ENCODE measurements at regions not wholly inside any gene's neighbourhood (a gene's known extent, or its start where the extent isn't known, plus 50 kb on each side); places are given as distances from the start of the nearest gene placed in this dataset.

DNA sequence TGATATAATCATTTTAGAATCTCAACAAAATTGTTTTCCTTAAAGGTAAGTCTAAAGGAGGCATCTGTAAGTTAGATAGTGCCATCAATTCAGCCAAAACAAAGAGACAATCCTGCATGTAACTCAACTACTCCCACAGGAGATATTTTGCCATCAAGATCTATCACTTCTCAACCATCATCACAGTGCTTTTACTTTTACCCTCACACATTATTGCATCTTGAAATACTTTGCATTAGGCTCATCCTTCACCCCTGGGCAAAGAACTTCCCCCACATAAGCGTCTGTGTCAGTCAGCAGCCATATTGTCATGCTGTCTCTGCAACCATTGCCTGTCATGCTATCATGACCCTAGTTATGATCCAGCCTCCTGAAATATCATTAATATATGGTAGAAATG, 54.9 kb upstream of the NLGN1 start:
- H3K36me3 ChIP-seq (ENCODE audit: control insufficient read depth, insufficient read depth, low read length): no peaks in the 10 kb centered on the region
- no peaks in the 10 kb centered on the region for H4K20me1 ChIP-seq (ENCODE audit: control insufficient read depth, extremely low read depth, insufficient read depth, low read length)
- H3K9ac ChIP-seq (ENCODE audit: insufficient read depth, low read length): no peak overlapping the region
- no peak overlapping the region for H3K4me3 ChIP-seq (replicated peaks in 1 of 4; ENCODE audit: control extremely low read depth in 1 of 4, insufficient read depth in 1 of 4, low read depth in 3 of 4, low read length in 4 of 4)
- no peaks in the 10 kb centered on the region for H3K9me3 ChIP-seq (ENCODE audit: control insufficient read depth, insufficient read depth, low read depth, low read length)
- DNase-seq (ENCODE audit: low read depth in 2 of 2): no peak
- no peak overlapping the region for H3K27ac ChIP-seq (ENCODE audit: insufficient read depth, low read length)
- no peak overlapping the region for H2AFZ ChIP-seq (ENCODE audit: low read length)
- H3K4me1 ChIP-seq (ENCODE audit: control insufficient read depth, extremely low read depth, insufficient read depth, low read length): no peaks in the 10 kb centered on the region
- H3K4me2 ChIP-seq (ENCODE audit: extremely low read depth, insufficient read depth, low read length): no peak overlapping the region
- H3K79me2 ChIP-seq (ENCODE audit: control insufficient read depth, insufficient read depth, low read length): no peaks in the 10 kb centered on the region
- H3K27me3 ChIP-seq (ENCODE audit: control insufficient read depth, insufficient read depth, low read length): no peaks in the 10 kb centered on the region
- TF ChIP-seq EZH2 (IDR thresholded peaks at IDR 0.05; ENCODE audit: low read length, missing control alignments): no peak
- TF ChIP-seq, protein P1, sequence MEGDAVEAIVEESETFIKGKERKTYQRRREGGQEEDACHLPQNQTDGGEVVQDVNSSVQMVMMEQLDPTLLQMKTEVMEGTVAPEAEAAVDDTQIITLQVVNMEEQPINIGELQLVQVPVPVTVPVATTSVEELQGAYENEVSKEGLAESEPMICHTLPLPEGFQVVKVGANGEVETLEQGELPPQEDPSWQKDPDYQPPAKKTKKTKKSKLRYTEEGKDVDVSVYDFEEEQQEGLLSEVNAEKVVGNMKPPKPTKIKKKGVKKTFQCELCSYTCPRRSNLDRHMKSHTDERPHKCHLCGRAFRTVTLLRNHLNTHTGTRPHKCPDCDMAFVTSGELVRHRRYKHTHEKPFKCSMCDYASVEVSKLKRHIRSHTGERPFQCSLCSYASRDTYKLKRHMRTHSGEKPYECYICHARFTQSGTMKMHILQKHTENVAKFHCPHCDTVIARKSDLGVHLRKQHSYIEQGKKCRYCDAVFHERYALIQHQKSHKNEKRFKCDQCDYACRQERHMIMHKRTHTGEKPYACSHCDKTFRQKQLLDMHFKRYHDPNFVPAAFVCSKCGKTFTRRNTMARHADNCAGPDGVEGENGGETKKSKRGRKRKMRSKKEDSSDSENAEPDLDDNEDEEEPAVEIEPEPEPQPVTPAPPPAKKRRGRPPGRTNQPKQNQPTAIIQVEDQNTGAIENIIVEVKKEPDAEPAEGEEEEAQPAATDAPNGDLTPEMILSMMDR (conservative IDR thresholded peaks at IDR 0.05 in 1 of 2, IDR thresholded peaks at IDR 0.05 in 1 of 2; ENCODE audit: low read depth in 1 of 2, low read length in 2 of 2): no peak

DNA sequence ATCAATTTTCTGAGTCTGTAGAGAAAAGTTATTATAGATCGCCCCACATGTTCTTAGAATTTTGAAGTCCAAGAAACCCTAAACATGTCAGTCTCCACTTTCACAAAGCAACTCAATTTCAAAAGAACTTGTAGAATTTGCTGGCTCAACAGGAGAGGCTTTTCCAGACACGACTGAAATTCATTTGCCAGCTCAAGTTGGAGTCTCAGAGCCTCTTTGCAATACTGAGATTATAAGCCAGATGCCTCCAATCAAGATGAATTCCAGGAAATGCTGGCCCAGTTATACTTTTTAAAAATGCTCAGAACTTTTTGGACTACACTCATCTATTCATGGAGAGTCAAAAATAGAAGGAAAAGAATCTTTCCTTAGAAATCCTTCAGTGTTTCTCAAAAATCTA, 56.9 kb upstream of the NLGN1 start:
- Histone ChIP-seq H3K9ac (ENCODE audit: insufficient read depth, low read length) (no peak overlapping the region), H3K27me3 (ENCODE audit: control insufficient read depth, insufficient read depth, low read length) (no peaks in the 10 kb centered on the region), H3K9me3 (ENCODE audit: control insufficient read depth, insufficient read depth, low read depth, low read length) (no peaks in the 10 kb centered on the region), H4K20me1 (ENCODE audit: control insufficient read depth, extremely low read depth, insufficient read depth, low read length) (no peaks in the 10 kb centered on the region), H2AFZ (ENCODE audit: low read length) (no peak overlapping the region), H3K4me1 (ENCODE audit: control insufficient read depth, extremely low read depth, insufficient read depth, low read length) (no peaks in the 10 kb centered on the region), H3K79me2 (ENCODE audit: control insufficient read depth, insufficient read depth, low read length) (no peaks in the 10 kb centered on the region), H3K27ac (ENCODE audit: insufficient read depth, low read length) (no peak overlapping the region), H3K4me2 (ENCODE audit: extremely low read depth, insufficient read depth, low read length) (no peak overlapping the region), H3K36me3 (ENCODE audit: control insufficient read depth, insufficient read depth, low read length) (no peaks in the 10 kb centered on the region), H3K4me3 (replicated peaks in 1 of 4; ENCODE audit: control extremely low read depth in 1 of 4, insufficient read depth in 1 of 4, low read depth in 3 of 4, low read length in 4 of 4) (no peak overlapping the region)
- no peak for DNase-seq (ENCODE audit: low read depth in 2 of 2)
- no peak for TF ChIP-seq EZH2 (IDR thresholded peaks at IDR 0.05; ENCODE audit: low read length, missing control alignments)
- TF ChIP-seq, protein P1 (conservative IDR thresholded peaks at IDR 0.05 in 1 of 2, IDR thresholded peaks at IDR 0.05 in 1 of 2; ENCODE audit: low read depth in 1 of 2, low read length in 2 of 2): no peak

DNA sequence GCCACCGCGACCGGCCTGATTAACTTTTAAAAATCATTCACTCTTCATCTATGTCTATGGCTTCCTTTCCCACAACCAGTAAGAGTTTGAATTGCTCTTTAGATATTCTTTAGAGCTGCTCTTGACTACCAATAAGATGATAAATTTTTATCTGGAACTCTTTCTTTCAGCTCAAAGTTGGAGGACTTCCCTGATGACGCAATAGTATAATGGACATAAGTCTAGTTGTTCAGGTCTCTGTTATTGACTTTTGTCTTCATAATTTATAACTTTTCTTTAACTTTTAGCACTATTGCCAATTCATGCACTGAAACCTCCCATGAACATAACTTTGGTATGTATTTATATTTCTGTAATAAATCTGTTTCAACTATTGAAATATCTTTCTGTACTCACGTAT, 61.3 kb upstream of the NLGN1 start:
- no peaks in the 10 kb centered on the region for H3K79me2 ChIP-seq (ENCODE audit: control insufficient read depth, insufficient read depth, low read length)
- no peak overlapping the region for H3K4me3 ChIP-seq (replicated peaks in 1 of 4; ENCODE audit: control extremely low read depth in 1 of 4, insufficient read depth in 1 of 4, low read depth in 3 of 4, low read length in 4 of 4)
- no peaks in the 10 kb centered on the region for H3K36me3 ChIP-seq (ENCODE audit: control insufficient read depth, insufficient read depth, low read length)
- H3K27ac ChIP-seq (ENCODE audit: insufficient read depth, low read length): no peak overlapping the region
- DNase-seq (ENCODE audit: low read depth in 2 of 2): no peak
- H4K20me1 ChIP-seq (ENCODE audit: control insufficient read depth, extremely low read depth, insufficient read depth, low read length): no peaks in the 10 kb centered on the region
- no peak overlapping the region for H2AFZ ChIP-seq (ENCODE audit: low read length)
- no peaks in the 10 kb centered on the region for H3K27me3 ChIP-seq (ENCODE audit: control insufficient read depth, insufficient read depth, low read length)
- TF ChIP-seq, protein P1 (conservative IDR thresholded peaks at IDR 0.05 in 1 of 2, IDR thresholded peaks at IDR 0.05 in 1 of 2; ENCODE audit: low read depth in 1 of 2, low read length in 2 of 2): no peak
- TF ChIP-seq EZH2 (IDR thresholded peaks at IDR 0.05; ENCODE audit: low read length, missing control alignments): no peak
- H3K4me1 ChIP-seq (ENCODE audit: control insufficient read depth, extremely low read depth, insufficient read depth, low read length): no peaks in the 10 kb centered on the region
- no peak overlapping the region for H3K4me2 ChIP-seq (ENCODE audit: extremely low read depth, insufficient read depth, low read length)
- H3K9ac ChIP-seq (ENCODE audit: insufficient read depth, low read length): no peak overlapping the region
- no peaks in the 10 kb centered on the region for H3K9me3 ChIP-seq (ENCODE audit: control insufficient read depth, insufficient read depth, low read depth, low read length)
